ENCODE measurements at regions not wholly inside any gene's neighbourhood (a gene's known extent, or its start where the extent isn't known, plus 50 kb on each side); places are given as distances from the start of the nearest gene placed in this dataset.

DNA sequence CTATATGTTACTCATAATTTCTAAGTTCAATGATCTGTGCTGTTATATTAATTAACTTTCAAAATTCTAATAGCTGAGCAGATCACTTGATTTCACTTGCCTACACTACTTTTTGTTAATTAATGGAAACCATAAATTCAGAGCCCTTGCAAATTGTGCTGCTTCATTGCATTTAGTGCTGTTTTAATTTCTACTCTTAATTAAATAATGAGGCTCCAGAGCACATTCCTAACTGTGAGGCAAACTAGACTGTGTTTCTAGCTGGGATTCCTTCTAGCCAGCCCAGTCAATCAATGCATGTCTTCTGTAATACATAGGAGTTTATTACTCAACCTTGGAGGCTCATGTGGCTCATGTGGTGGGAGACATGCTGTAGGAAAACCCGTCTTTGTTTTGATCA is 301.1 kb upstream of the GOLIM4 start:
- ATAC-seq (ENCODE audit: low FRiP score in 2 of 2) (no peak), DNase-seq (no peak)
- H3K4me3 ChIP-seq = no peak overlapping the region
- no peaks in the 10 kb centered on the region for H3K27me3 ChIP-seq
- TF ChIP-seq, protein P1, sequence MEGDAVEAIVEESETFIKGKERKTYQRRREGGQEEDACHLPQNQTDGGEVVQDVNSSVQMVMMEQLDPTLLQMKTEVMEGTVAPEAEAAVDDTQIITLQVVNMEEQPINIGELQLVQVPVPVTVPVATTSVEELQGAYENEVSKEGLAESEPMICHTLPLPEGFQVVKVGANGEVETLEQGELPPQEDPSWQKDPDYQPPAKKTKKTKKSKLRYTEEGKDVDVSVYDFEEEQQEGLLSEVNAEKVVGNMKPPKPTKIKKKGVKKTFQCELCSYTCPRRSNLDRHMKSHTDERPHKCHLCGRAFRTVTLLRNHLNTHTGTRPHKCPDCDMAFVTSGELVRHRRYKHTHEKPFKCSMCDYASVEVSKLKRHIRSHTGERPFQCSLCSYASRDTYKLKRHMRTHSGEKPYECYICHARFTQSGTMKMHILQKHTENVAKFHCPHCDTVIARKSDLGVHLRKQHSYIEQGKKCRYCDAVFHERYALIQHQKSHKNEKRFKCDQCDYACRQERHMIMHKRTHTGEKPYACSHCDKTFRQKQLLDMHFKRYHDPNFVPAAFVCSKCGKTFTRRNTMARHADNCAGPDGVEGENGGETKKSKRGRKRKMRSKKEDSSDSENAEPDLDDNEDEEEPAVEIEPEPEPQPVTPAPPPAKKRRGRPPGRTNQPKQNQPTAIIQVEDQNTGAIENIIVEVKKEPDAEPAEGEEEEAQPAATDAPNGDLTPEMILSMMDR (IDR thresholded peaks at IDR 0.05) = no peak
- TF ChIP-seq POLR2AphosphoS5 (IDR thresholded peaks at IDR 0.05) = no peak
- TF ChIP-seq POLR2A (IDR thresholded peaks at IDR 0.05) = no peak
- TF ChIP-seq EP300 (IDR thresholded peaks at IDR 0.05) = no peak
- H3K36me3 ChIP-seq = no peaks in the 10 kb centered on the region
- H3K4me1 ChIP-seq = no peaks in the 10 kb centered on the region
- no peaks in the 10 kb centered on the region for H3K9me3 ChIP-seq
- H3K27ac ChIP-seq = no peak overlapping the region
- WGBS, 2 donors = 82 to 88% methylated on average over 1 of the region's 1 CpG

DNA sequence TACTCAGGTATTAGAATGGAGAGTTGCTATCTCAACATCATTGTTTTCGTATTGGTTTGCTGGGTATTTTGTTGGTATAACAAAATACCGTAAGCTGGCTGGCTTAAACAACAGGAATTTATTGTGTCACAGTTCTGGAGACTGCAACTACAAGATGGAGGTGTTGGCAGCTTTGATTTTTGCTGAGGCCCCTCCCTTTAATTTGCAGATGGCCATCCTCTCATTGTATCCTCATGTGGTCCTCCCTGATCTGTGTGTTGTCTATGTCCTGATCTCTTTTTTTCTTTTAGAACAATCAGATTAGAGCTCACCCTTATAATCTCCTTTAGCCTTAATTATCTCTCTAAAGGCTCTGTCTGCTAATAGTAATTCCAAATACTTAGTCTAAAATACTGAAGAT is 299.8 kb upstream of the GOLIM4 start:
- Histone ChIP-seq H3K4me1 (no peaks in the 10 kb centered on the region), H3K27me3 (no peaks in the 10 kb centered on the region), H3K27ac (no peak overlapping the region), H3K4me3 (no peak overlapping the region), H3K36me3 (no peaks in the 10 kb centered on the region), H3K9me3 (no peaks in the 10 kb centered on the region)
- TF ChIP-seq EP300 (IDR thresholded peaks at IDR 0.05) = no peak
- no peak for TF ChIP-seq POLR2AphosphoS5 (IDR thresholded peaks at IDR 0.05)
- TF ChIP-seq POLR2A (IDR thresholded peaks at IDR 0.05) = no peak
- TF ChIP-seq, protein P1 (IDR thresholded peaks at IDR 0.05) = no peak
- no peak for ATAC-seq (ENCODE audit: low FRiP score in 2 of 2)
- DNase-seq = no peak
- 84 to 90% methylated on average over 2 of the region's 2 CpGs for WGBS, 2 donors

- Histone ChIP-seq H3K4me1 (no peaks in the 10 kb centered on the region), H3K36me3 (no peaks in the 10 kb centered on the region), H3K4me3 (no peak overlapping the region), H3K9me3 (no peaks in the 10 kb centered on the region), H3K27ac (no peak overlapping the region), H3K27me3 (no peaks in the 10 kb centered on the region)
- 69 to 88% methylated on average over 2 of the region's 2 CpGs for WGBS, 2 donors
- no peak for ATAC-seq (ENCODE audit: low FRiP score in 2 of 2)
- TF ChIP-seq, protein P1 (IDR thresholded peaks at IDR 0.05) = no peak
- TF ChIP-seq POLR2AphosphoS5 (IDR thresholded peaks at IDR 0.05) = no peak
- no peak for TF ChIP-seq EP300 (IDR thresholded peaks at IDR 0.05)
- no peak for TF ChIP-seq POLR2A (IDR thresholded peaks at IDR 0.05)
- DNase-seq = no peak
These were observed 298.7 kb upstream of the GOLIM4 start for GRCh38 chr3:168394439-168394838.

GRCh38 chr3:168386301-168386700 is 290.6 kb upstream of the GOLIM4 start:
- TF ChIP-seq POLR2AphosphoS5 (IDR thresholded peaks at IDR 0.05) = no peak
- Histone ChIP-seq H3K4me3 (no peak overlapping the region), H3K4me1 (no peaks in the 10 kb centered on the region), H3K9me3 (peaks cover 0 to 8% (median 0%) of the 10 kb centered on the region in 4 donors), H3K36me3 (no peaks in the 10 kb centered on the region), H3K27me3 (no peaks in the 10 kb centered on the region), H3K27ac (no peak overlapping the region)
- ATAC-seq (ENCODE audit: low FRiP score in 2 of 2) (no peak), DNase-seq (no peak)

- H3K36me3 ChIP-seq = no peaks in the 10 kb centered on the region
- TF ChIP-seq, protein P1 (IDR thresholded peaks at IDR 0.05) = no peak
- no peak for TF ChIP-seq POLR2AphosphoS5 (IDR thresholded peaks at IDR 0.05)
- TF ChIP-seq EP300 (IDR thresholded peaks at IDR 0.05) = no peak
- TF ChIP-seq POLR2A (IDR thresholded peaks at IDR 0.05) = no peak
These were observed 289.3 kb upstream of the GOLIM4 start for GRCh38 chr3:168384990-168385389.

More at GRCh38 chr3:168384990-168385389, 289.3 kb upstream of the GOLIM4 start:
- no peak overlapping the region for H3K27ac ChIP-seq
- ATAC-seq (ENCODE audit: low FRiP score in 2 of 2) (no peak), DNase-seq (no peak)
- 79% methylated on average over 5 to 7 of the region's 7 CpGs for WGBS, 2 donors
- no peak overlapping the region for H3K4me3 ChIP-seq
- no peaks in the 10 kb centered on the region for H3K27me3 ChIP-seq
- H3K9me3 ChIP-seq = peaks cover 0 to 8% (median 0%) of the 10 kb centered on the region in 4 donors
- H3K4me1 ChIP-seq = no peaks in the 10 kb centered on the region

Measured in upper lobe of left lung (tissue), 6 donors.